EL (cell line): ENCODE measurements at regions not wholly inside any gene's neighbourhood (a gene's known extent, or its start where the extent isn't known, plus 50 kb on each side); places are given as distances from the start of the nearest gene placed in this dataset.
A peak's percentile ranks its signal among the peaks of the same experiment; 100 is the strongest.

Experiments
- DNase-seq: peaks from one replicate; pipeline ENCODE4 v3.0.0-alpha.2; 2016

DNA sequence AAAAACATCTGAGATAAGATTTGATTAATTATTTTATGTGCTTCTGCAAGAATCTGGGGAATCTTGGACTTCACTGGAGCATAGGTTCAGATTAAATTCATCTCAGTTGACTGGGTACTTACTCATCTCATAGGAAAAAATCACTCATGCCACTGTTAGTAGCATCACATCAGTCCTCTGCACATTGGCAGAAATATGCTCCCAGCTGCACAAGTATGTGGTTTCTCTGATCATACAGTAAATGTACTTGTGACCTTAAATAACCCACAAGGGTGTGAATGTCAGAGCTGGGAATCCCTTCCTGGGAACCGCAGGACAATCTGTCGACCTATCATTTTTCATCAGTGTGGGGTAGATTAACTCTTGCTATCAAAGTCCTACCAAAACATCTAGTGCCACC, 203.7 kb upstream of the SLC24A2 start:
- peak; percentile 72 for DNase-seq

DNA sequence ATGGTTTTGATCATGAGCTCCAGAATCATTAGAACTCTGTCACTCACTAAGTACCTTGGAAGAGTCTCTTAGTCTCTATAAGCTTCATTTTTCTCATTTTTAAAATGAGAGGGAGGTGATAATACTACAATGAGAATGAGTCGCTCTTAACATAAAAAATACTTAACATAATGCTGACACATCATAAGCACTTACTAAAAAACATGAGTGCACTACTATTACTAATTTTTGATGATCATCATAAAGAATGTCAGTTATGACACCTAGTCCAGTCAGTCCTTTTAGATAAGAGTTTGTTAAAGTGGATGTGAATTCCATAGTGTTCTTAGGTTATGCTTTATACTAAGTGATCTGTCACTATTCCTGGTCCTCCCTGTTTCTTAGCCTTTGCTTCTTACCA, 200.4 kb upstream of the SLC24A2 start:
- DNase-seq, result no peak

DNA sequence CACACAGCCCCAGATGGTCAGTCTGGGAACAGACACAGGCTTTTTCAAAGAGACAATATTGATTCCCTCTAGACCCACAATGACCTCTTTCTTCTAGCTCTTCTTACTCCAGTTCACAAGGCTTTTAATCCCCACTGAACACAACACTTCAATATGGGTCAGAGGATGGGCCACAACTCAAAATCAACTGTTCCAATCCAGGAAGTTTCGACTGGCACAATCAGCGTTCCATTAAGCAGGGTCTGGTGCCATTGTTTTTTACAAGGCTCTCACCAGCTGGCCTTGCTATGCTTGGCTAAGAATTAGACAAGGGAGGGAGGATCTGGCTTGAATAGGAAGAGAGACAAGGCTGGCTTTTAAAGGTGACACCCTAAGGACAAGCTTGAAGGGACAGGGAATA, 199.4 kb upstream of the SLC24A2 start:
- no peak for DNase-seq

DNA sequence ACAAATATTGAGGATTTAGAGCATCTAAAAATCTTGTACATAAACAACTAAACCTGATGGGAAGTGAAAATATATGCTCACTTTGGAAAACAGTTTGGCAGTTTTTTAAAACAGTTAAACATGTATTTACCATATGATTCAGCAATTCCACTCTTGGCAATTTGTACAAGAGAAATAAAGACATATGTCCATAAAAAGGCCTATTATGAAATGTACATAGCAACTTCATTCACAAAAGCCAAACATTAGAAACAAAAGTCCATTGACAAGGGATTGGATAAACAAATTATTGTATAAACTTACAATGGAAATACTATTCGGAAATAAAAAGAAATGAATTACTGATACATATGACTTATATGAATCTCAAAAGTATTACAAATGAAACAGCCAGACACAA, 196.2 kb upstream of the SLC24A2 start:
- DNase-seq, result no peak

DNA sequence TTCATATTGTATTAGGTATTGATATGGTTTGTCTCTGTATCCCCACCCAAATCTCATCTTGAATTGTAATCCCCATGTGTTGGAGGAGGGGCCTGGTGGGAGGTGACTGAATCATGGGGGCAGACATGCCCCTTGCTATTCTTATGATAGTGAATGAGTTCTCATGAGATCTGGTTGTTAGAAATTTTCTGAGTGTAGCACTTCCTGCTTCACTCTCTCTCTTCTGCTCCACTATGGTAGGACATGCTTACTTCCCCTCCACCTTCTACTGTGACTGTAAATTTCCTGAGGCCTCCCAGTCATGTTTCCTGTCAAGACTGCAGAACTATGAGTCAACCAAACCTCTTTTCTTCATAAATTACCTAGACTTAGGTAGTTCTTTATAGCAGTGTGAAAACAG, 187.4 kb upstream of the SLC24A2 start:
- DNase-seq, result no peak

DNA sequence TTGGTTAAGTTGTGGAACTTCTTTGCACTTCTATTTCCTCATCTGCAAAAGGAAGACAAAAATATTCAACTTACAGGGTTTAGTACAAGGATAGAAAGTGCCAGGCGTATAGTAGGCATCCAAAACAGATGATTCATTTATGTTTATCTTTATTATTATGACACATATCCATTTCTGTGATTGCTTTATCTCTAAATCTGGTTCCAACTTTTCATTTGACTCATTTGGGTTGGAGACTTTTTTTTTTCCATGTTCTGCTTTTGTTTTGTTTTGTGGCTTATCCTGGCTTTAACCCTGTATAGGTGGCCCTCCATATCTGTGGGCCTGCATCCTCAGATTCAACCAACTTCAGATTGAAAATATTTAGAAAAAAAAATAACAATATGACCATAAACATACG, 186.7 kb upstream of the SLC24A2 start:
- no peak for DNase-seq

DNA sequence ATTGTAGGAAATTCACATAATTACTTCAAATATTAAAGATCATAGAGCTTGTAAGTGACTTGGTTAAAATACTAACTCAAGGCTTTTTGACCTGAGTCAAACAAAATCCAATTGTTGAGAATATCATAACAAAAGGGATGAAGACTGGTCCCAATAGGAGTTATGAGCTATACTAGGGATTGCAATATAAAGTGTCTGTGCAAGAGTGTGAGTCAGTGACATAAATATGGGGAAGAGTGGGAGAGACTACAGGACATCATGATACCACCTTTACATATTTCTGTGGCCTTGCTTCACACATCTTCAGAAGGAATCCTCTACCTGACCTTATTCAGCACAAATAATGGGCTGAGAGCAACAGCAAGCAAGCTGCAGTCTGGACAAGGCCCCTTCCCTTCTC, 180.9 kb upstream of the SLC24A2 start:
- no peak for DNase-seq

DNA sequence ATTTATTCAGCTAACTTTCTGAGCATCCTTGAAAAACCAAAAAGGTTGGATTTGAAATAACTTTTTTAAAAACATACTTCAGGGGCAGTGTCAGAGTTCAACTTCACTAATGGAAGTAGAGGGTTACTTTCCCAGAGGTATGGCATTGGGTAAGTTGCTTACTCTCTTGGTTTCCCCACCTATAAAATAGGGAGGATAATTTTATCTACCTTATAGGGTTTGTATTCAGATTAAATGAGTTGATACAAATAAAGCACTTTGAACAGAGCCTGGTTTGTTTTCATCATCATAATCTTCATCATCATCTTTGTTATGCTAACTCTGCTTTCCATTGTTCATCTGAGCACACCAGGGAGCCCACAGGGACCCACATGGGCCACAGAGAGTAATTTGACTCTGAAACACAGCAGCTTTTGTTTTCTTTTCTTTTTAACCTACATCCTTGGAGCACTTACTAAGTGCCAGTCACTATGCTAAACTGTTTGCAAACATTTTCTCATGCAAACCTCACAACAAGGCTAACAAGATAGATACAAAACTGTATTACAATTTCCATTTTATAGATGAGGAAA, 179.1 kb upstream of the SLC24A2 start:
- DNase-seq, result no peak

DNA sequence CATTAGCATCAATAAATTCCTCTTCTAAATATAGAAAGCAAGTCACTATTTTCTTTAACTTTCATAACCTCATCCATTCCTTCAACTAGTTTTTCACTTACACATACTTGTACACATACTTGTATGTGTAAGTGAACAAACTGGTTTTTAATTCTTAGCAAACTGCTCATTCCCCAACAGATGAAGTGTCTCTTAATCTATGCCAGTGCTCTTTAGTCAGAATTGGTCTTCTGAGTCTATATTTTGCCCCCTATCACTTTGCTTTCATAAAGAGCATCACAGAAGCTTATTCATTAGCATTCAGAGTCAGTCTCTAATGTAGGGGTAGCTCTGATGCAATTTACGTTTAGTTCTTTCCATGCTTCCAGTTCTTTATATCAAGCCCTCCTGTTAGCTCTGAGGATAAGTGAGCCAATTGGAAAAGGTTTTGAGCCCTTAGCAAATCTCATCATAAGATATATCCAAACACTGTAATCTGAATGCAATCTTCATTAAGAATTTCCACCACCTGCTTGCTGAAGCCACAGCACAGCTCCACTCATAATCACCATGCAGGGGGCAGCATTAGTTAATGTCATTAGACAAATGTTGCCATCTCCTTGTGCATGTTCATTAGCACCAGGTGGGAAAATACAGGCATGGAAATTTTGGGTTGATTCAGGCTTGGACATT, 178.5 kb upstream of the SLC24A2 start:
- no peak for DNase-seq

DNA sequence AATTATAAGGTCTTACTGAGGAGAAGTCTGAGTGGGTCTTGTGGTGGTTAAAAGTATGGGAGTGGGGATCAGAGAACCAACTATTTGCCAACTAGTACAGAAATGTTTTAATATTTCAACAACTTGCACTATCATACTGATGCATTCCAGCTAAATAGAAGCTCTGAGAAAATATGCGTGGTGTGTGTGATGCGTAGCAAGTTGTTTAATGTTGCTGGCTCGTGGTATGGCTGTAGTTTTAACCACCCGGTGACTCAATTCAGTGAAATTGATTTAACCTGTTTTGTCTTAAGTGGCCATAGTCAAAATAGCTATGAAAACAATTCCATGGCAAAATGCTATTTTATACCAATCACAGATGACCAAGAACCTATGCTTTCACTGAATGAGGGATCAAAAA, 176.5 kb upstream of the SLC24A2 start:
- DNase-seq, result no peak

DNA sequence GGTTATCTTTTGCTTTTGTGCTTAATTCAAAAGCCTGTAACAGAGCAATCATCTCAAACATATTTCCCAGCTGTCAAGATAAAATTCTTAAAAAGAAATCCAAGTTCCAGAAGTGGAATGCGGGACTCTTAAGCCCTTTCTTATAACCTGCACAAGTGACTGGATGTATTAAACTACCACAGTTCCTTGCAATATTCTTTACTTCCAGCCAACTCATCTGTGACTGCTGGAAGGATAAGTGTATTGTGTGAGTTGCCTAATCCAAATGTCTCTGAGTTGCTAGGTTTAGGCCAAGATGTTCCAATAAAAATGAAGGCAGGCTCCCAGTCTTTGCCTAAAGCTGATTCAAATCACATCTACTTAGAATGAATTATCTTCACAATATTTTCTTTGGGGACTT, 159.2 kb upstream of the SLC24A2 start:
- no peak for DNase-seq

DNA sequence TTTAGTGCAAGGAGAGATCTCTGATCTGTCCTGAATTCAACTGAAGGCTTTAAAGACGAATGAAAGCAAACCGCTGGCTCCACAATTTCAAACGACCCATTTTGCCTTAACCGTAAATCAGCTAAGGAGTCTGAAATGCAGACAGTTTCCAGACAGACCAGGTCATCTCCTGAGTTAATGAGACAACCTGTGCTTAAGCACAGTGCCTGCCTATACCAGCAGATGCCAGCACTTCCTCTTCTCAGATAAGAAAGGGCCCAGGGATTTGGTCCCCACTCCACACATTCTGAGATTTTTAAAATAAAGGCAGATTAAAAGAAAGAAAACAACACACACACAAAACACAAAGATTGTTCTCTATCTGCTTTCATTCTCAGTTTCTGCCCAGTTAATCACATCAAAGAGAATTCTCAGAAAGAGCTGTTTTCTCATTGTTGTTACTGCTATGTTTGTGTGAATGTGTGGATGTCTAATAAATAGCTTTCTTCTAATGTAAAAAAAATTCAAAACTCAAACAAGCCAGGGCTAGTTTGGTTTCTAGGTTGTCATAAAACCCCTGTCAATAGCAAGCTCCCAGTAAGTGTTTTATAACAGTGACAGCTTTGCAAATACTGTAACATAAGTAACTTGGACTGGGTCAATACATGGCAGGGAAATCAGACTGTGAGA, 157.7 kb upstream of the SLC24A2 start:
- peak; percentile 10 for DNase-seq

DNA sequence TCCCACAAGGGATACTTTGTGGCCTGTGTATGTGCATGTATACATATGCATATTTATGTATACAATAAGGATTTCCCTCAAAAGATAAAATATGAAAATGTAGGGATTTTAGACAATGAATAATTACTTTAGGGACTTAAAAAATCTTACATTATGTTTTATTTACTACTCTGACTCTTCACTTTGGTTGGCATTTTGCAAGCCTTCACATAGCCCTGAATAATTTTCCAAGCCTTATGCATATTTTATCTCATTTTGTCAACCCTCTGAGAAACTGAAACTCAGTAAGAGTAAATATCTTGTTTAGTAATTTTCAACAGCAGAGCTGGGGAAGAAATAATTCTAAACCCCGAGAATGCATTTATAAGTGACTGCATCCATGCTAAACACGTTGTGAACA, 153.0 kb upstream of the SLC24A2 start:
- no peak for DNase-seq

DNA sequence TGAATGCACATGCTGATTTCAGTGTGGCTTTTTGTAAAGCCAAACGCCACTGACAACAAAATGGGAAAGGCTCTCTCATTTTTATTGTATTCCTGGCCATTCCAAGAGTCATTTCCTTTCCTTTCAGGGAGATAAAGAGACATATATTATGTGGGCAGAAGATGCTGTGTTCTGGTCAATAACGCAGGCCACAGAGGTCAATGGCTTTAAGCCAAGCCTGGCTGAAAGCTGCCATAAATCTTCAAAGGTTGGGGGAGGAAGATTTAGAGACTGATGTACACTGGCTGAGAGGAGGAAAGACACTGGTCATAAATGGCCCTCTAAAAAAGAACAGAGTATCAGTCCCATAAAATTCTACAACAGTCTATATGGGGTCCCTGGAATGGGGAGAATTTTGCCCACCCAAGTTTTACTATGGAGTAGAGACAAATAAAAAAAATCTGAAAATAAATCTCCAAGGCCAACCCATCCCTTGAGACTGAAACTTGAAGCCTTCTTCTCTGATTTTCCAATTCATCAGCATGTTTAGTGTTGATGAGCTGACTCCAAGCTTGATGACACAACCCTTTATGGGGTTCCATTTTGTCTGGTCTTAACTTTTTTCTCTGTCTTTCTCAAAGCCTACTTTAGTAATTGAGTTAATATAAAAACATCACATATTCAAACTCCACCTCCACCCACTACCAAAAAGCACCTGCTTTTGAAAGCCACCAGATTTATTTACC, 152.1 kb upstream of the SLC24A2 start:
- DNase-seq, result no peak

DNA sequence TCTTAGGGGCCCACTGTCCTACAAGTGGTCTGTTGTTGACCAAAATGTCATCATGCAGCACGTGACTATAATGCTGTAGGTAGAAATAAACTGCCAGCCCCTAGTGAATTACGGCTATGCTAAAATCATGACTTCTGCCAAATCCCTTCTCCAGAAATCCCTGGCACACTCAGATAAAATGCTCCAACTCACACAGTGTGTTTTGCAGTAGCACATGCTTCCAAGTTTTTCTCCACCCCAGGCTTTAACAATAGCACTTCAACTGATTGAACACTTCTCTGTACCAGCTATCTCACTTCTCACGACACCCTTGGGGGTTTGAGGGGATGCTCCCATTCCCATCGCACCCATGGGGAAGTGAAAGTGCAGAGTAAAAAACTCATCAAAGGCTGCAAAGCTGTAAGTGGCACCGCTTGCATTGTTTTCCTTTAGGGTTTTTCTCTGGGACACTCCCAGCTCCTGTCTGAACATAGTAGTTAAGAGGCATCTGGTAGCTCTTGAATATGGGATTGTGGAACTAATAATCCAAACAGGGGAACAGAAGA, 151.0 kb upstream of the SLC24A2 start:
- DNase-seq, result no peak

DNA sequence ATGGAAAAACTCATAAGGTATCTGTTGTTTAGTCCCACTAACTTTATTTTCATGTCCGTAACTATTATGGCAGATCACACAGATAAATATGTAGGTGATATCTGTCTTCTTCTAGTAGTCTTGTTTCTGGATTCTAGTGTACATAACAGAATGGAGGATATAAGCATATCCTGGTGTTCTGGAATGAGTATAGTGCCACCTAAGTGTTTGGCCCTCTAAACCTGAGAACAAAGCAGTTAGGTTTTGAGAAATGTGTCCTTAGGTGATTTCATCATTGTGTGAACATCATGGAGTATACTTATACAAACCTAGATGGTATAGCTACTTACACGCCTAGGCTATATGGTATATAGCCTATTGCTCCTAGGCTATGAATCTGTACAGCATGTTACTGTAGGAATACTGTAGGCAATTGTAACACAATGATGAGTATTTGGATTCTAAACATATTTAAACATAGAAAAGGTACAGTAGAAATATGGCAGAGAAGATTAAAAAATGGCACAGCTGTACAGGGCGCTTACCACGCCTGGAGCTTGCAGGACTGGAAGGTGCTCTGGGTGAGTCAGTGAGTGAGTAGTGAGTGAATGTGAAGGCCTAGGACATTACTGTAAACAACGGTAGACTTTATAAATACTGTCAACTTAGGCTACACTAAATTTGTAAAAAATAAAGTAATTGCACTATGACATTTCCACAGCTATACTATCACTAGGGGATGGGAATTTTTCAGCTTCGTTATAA, 150.3 kb upstream of the SLC24A2 start:
- no peak for DNase-seq

DNA sequence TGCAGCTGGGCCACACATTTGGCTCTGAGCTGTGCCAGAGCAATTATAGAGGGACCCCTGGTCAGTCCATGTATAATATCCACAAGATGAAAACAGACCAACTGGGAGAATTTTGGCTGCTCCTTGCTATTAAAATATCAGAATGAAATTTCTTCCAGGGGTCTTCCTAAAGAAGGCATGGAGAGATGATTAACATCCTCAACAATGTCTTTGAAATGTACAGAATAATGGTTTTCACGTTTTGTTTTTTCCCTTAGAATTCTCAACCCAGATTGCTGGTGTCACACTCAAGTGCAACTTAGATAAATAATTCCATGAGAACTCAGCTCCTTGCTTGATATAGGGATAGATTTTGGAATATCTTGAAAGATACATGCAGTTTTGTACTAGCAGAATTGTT, 148.3 kb upstream of the SLC24A2 start:
- DNase-seq, result no peak

DNA sequence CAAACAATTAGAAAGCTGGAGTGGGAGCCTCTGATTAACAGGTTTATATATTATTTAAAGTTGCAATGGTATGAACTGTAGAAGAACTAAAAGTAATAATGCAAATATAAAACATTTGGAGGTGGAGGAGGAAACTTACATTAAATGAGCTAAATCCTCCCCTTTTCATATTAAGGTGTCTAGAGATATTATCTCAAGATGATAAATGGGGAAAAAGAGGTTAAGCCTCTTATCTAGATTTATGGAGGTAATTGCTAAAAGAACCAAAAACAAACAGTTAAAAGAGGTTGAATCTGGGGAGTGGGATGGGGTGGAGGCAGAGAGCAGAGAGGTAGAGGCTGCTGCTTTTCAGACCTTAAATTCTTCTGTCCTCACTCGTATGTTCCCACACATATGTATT, 147.8 kb upstream of the SLC24A2 start:
- no peak for DNase-seq

DNA sequence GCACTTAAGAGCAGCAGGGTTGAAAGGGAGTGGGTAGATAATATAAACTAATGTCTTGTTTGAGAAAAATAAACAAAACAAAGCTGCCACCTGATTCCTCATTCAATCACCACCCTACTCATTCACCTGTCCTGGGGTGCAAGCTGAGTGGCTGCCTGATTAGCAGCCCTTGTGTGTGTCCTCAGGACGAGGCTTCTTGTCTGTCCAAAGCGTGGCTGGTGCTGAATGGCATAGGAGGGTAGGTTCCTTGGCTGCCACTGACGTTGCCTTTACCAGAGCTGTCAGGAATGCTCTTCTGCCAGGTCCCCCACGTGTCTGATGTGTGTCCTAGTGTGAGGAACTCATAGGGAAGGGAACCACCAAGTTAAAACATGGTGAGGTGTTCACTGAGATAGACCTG, 146.6 kb upstream of the SLC24A2 start:
- no peak for DNase-seq

DNA sequence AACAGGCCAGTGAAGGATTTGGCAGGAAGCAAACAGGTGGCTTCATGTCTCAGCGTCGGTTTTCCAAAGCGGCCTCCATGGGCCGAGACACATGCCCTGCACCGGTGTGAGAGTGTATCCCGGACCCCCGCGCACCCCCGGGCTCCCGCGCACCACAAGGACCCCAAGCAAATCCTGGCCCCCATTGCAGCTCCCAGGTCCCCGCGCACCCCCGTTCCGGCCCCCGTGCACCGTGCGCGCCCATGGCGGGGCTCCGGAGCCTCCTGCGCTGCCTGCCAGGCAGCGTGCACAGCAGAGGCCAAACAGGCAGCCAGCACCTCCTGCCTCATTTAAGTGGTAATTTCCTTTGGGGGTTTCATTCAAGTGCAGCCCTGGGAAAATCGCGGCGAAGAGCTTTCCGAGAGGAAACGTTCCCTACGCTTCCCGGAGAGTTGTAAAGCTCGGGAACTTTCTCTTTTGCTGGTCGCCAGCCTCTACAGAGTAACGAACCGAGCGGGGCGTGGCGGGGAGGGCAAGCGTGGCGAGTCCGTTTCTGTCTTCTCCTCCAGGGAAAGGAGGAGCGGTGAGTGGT, 145.5 kb upstream of the SLC24A2 start:
- peak; percentile 37 for DNase-seq

DNA sequence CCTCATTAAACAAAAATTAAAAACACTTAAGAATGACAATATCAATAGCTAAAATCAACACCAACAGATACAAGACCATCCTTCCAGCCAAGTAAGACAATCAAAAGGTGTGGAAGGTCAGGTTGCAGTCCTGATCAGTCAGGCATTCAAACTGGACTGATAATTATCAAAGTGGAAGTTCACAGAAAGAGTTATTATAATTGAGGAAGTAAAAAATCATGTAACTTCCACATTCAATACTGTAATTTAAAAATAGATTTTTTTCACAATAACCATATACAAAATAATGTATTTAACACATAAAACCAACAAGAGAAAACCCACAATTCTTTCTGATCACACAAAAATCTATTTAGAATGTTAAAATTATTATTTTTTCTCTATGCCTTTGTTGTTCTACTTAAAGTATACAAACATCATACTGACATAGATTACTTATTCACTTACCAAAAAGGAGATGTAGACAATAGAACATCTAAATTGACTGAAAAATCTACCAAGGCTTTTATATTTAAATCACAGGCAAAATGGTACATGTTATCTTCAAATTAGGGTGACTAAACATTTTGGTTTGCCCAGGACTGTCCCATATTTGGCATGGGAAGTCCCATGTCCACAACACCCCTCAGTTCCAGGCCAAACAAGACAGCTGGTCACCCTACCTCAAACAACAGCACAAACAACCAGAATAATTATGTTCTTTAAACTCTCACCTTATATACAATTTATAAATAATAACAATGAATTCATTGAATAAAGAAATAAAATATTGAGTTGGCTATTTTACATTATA, 142.5 kb upstream of the SLC24A2 start:
- no peak for DNase-seq

DNA sequence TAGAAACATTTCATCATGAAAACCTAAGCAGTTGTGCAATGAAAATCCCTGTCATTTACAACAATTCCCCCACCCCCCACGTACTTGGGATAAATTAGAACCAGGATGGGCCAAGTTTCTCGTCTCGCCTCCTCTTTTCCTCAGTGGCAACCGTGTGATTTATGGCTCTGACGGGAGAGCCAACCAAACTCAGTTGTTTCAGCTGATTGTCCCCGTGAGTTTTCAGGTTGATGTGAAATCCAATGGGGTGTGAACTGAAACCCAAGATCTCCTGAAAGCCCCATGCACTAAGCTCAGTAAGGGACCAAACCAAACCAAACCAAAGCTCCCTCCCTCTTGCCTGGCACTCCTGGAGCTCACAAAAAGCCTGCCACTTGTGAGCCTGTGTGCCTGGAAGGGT, 138.7 kb upstream of the SLC24A2 start:
- no peak for DNase-seq
